ENCODE measurements at regions not wholly inside any gene's neighbourhood (a gene's known extent, or its start where the extent isn't known, plus 50 kb on each side); places are given as distances from the start of the nearest gene placed in this dataset.
"Not testable (repeated sequence)": the region's sequence is repeated elsewhere in the genome, so short reads cannot be mapped to it uniquely, and the experiment has no call there.

DNA sequence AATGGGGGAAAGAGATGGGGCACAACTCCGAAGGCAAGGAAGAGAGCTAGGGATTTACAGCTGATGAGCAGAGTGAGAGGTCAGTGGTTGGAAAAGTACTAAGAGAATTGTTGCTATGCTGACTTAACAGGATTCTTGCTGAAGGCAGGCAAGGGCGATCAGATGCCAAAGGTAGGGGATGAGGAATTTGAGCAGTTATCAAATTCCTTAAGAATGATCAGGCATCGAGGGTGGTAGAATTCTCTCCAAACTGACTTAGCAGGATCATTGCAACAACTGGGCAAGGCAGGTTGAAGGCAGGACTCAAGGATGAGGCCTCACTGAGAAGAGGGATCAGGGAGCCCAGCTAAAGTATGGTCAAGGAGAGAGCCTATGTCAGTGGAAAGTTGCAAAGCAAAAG is 171.0 kb downstream of the HSD17B3 start:
- no peak for DNase-seq

GRCh38 chr9:96129747-96130146 is 172.2 kb downstream of the HSD17B3 start:
- DNase-seq, result no peak

GRCh38 chr9:96128880-96129279 is 173.1 kb downstream of the HSD17B3 start:
- no peak for DNase-seq

GRCh38 chr9:96126321-96126881 is 175.6 kb downstream of the HSD17B3 start:
- DNase-seq, result no peak

GRCh38 chr9:96125624-96126023 is 176.4 kb downstream of the HSD17B3 start:
- DNase-seq, result no peak

DNA sequence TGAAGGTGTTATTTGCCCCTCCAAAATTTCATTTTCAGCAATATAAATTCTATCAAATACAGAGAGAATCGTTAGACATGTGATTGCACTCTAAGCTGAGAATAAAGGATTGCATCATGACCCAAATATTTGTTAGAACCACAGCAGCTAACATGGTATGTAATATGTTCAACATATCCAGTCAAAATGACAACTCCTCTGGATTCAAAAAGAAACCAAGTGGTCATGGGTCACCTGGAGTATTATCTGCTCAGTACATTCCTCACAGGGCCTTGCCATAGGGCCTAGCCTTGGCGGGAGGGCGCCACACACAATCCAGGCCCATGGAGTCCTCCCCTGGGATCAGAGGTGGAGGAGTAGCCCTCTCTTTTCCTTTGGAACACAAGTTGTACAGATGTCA is 179.2 kb downstream of the HSD17B3 start:
- DNase-seq, result no peak

GRCh38 chr9:96122282-96122681 is 179.7 kb downstream of the HSD17B3 start:
- DNase-seq, result no peak

DNA sequence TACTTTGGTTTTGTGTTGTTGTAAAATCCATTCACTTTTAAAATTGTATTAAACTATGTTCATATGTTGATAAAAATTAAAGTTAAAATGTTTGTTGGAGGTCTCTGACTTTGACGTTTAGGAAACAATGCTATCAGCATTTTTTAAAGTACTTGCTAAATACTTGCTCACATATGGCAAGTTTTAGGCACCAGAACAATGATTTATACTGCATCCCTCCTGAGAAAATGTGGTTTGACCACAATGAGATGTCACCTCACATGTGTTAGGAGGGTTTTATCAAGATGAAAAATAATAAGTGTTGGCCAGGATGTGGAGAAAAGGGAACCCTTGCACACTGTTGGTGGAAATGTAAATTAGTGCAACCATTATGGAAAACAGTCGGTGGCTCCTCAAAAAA is 180.8 kb downstream of the HSD17B3 start:
- DNase-seq, result no peak

GRCh38 chr9:96117398-96118080 is 184.4 kb downstream of the HSD17B3 start:
- no peak for DNase-seq

GRCh38 chr9:96116275-96117064 is 185.5 kb downstream of the HSD17B3 start:
- no peak for DNase-seq

GRCh38 chr9:96115836-96116235 is 186.1 kb downstream of the HSD17B3 start:
- no peak for DNase-seq

- no peak for DNase-seq
Measured at GRCh38 chr9:96113032-96113431, 188.9 kb downstream of the HSD17B3 start.

- no peak for DNase-seq
Measured at GRCh38 chr9:96109680-96110351, 192.2 kb downstream of the HSD17B3 start.

DNA sequence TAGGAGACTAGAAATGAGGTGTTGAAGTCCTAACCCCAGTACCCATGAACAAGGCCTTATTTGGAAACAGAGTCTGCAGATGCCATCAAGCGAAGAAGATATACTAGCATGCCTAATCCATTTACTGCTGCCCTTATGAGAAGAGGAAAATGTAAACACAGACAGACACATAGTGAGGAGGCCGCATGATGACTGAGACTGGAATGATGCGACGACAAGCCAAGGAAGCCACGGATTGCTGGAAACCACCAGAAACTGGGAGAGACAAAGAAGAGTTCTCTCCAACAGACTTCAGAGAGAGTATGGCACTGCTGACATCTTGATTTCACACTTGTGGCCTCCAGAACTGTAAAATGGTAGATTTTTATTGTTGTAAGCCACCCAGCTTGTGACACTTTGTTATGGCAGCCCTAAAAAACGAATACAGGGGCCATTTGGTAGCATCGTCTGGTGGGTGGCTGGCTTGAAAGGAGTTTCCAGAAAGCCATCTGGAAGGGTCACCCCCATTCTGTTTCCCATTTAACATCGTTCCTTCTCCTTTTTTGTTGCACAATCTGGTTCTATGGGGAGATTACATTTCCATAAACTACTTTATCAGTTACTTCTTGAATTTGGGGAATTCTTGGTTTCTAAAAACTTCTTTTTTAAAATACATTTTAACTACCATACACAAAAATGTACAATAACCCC is 193.1 kb downstream of the HSD17B3 start:
- no peak for DNase-seq

DNA sequence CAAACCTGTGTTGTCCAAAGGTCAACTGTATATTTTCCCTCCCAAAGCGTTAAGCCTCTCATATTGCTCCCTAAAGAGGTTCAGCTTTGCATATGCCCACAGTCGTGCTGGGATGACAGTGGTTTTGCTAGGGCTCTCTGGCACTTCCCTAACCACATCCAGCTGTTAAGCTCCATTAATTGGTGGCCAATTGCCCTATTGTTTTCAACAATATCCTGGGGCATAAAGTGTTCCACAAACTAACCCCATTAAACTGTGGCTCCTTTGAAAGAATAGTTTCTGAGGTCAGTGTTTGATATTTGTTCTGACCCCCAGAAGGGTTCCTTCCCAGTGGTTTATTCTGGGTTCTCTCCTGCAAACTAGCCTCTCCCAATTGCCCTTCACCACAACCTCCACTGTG is 194.5 kb downstream of the HSD17B3 start:
- DNase-seq, result no peak

GRCh38 chr9:96100385-96101300 is 201.3 kb downstream of the HSD17B3 start:
- no peak for DNase-seq

DNA sequence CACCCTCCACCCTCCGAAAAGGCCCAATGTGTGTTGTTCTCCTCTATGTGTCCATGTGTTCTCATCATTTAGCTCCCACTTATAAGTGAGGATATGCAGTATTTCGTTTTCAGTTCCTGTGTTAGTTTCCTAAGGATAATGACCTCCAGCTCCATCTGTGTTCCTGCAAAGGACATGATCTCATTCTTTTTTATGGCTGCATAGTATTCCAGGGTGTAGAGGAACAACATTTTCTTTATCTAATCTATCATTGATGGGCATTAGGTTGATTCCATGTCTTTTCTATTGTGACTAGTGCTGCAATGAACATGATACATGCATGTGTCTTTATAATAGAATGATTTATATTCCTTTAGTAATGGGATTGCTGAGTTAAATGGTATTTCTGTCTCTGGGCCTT is 211.3 kb downstream of the HSD17B3 start:
- DNase-seq, result not testable (repeated sequence)

GRCh38 chr9:96089452-96090085 is 212.4 kb downstream of the HSD17B3 start:
- DNase-seq, result no peak

DNA sequence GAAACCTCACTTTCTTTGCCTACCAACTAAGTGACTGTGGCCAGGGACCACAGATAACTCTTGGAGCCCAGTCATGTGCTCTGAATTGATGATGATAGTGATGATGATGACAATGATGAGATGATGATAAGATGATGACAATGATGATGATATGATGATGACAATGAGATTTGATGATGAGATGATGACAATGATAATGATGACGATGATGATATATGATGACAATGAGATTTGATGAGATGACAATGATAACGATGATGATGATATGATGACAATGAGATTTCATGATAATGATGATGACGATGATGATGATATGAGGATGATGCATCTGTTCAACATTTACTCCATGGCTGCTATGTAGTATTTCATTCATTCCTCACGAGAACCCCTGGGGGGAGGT is 213.0 kb downstream of the ERCC6L2 start:
- no peak for DNase-seq

- DNase-seq, result no peak
Measured at GRCh38 chr9:96087669-96088299, 212.3 kb downstream of the ERCC6L2 start.
